ENCODE measurements at regions not wholly inside any gene's neighbourhood (a gene's known extent, or its start where the extent isn't known, plus 50 kb on each side); places are given as distances from the start of the nearest gene placed in this dataset.

DNA sequence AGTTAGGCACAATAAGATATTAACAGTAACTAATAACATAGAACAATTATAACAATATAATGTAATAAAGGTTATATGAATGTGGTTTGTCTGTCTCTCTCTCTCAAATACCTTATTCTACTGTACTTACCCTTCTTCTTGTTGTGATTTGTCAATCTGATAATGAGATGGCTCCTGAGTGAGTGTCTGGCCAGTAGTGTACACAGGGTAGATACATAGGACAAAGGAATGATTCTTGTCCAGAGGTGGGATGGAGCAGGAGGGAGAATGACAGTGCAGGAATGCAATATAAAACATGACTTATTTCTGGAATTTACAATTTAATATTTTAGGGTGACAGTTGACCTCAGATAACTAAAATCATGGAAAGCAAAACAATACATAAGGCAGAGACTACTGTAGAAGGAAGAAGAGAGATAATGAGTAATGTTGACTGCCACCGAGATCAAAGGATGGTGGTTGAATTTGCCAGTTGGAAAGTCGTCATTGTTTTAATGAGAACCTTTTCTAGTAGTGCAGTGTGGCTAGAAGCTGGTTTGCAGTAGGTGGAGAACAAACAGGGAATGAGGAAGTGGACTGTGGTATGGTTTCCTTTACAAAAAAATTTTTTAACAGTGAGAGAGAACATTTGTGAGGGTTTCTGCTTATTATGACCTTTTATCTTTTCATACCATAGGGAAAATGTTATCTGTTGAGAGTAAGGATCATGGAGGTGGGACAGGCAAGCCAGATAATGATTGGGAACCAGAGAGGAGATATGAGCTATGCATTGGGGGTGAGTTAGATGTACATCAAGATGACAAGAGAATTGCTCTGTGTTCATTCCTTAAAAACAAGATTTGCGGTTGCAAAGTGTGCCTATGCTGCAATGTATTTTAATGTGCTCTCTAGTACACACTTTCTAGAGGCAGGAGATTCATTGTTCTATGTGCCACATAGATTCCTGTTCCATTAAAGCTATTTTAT lies 458.3 kb downstream of the BTG1 start:
- no peak for DNase-seq (ENCODE audit: low spot score)
- H3K36me3 ChIP-seq (ENCODE audit: control insufficient read depth in 4 of 4, insufficient read depth in 3 of 4, low read depth in 1 of 4, low read length in 3 of 4) = no peaks in the 10 kb centered on the region
- H3K4me3 ChIP-seq (ENCODE audit: low read depth in 1 of 3, low read length in 3 of 3) = no peak overlapping the region
- H3K9me3 ChIP-seq (ENCODE audit: control insufficient read depth in 4 of 4, low read length in 3 of 4) = no peaks in the 10 kb centered on the region
- H3K4me1 ChIP-seq (ENCODE audit: control insufficient read depth in 4 of 4, insufficient read depth in 4 of 4, low read length in 3 of 4) = no peaks in the 10 kb centered on the region
- no peaks in the 10 kb centered on the region for H3K27me3 ChIP-seq (ENCODE audit: control insufficient read depth in 4 of 4, insufficient read depth in 4 of 4, low read length in 3 of 4)
- H3K9ac ChIP-seq (ENCODE audit: low read depth in 1 of 2, low read length in 2 of 2) = no peak overlapping the region
- TF ChIP-seq NR2F2 (IDR thresholded peaks at IDR 0.05) (no peak), FOXA1 (IDR thresholded peaks at IDR 0.05) (no peak), ZBTB33 (IDR thresholded peaks at IDR 0.05) (no peak)
- WGBS = 65% methylated on average over 3 of the region's 3 CpGs
- H3K27ac ChIP-seq (ENCODE audit: low read depth in 1 of 2, low read length in 2 of 2) = no peak overlapping the region

DNA sequence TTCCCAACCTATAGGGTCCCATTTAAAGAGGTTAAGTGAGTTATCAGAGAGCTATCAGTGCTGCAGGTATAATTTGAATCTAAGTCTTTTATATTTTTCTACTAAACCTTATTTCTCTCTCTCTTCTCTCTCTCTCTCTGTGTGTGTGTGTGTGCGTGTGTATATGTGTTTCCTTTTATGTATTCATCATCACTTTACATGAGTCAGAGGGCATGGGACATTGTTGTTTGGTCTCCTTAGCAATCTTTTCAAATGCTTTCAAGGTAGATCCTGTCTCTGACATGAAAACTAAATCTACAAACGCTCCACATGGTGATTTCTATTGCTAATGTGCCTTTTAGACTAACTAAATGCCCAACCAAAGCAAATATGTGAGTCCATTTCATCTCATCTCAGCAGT lies 459.7 kb downstream of the BTG1 start:
- H3K36me3 ChIP-seq (ENCODE audit: control insufficient read depth in 4 of 4, insufficient read depth in 3 of 4, low read depth in 1 of 4, low read length in 3 of 4) = no peaks in the 10 kb centered on the region
- WGBS = 69% methylated on average over 2 of the region's 2 CpGs
- H3K27me3 ChIP-seq (ENCODE audit: control insufficient read depth in 4 of 4, insufficient read depth in 4 of 4, low read length in 3 of 4) = no peaks in the 10 kb centered on the region
- H3K4me1 ChIP-seq (ENCODE audit: control insufficient read depth in 4 of 4, insufficient read depth in 4 of 4, low read length in 3 of 4) = no peaks in the 10 kb centered on the region
- no peak overlapping the region for H3K4me3 ChIP-seq (ENCODE audit: low read depth in 1 of 3, low read length in 3 of 3)
- DNase-seq (ENCODE audit: low spot score) = no peak
- no peaks in the 10 kb centered on the region for H3K9me3 ChIP-seq (ENCODE audit: control insufficient read depth in 4 of 4, low read length in 3 of 4)
- TF ChIP-seq, protein P1, sequence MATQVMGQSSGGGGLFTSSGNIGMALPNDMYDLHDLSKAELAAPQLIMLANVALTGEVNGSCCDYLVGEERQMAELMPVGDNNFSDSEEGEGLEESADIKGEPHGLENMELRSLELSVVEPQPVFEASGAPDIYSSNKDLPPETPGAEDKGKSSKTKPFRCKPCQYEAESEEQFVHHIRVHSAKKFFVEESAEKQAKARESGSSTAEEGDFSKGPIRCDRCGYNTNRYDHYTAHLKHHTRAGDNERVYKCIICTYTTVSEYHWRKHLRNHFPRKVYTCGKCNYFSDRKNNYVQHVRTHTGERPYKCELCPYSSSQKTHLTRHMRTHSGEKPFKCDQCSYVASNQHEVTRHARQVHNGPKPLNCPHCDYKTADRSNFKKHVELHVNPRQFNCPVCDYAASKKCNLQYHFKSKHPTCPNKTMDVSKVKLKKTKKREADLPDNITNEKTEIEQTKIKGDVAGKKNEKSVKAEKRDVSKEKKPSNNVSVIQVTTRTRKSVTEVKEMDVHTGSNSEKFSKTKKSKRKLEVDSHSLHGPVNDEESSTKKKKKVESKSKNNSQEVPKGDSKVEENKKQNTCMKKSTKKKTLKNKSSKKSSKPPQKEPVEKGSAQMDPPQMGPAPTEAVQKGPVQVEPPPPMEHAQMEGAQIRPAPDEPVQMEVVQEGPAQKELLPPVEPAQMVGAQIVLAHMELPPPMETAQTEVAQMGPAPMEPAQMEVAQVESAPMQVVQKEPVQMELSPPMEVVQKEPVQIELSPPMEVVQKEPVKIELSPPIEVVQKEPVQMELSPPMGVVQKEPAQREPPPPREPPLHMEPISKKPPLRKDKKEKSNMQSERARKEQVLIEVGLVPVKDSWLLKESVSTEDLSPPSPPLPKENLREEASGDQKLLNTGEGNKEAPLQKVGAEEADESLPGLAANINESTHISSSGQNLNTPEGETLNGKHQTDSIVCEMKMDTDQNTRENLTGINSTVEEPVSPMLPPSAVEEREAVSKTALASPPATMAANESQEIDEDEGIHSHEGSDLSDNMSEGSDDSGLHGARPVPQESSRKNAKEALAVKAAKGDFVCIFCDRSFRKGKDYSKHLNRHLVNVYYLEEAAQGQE (IDR thresholded peaks at IDR 0.05) = no peak
- TF ChIP-seq, protein P2, sequence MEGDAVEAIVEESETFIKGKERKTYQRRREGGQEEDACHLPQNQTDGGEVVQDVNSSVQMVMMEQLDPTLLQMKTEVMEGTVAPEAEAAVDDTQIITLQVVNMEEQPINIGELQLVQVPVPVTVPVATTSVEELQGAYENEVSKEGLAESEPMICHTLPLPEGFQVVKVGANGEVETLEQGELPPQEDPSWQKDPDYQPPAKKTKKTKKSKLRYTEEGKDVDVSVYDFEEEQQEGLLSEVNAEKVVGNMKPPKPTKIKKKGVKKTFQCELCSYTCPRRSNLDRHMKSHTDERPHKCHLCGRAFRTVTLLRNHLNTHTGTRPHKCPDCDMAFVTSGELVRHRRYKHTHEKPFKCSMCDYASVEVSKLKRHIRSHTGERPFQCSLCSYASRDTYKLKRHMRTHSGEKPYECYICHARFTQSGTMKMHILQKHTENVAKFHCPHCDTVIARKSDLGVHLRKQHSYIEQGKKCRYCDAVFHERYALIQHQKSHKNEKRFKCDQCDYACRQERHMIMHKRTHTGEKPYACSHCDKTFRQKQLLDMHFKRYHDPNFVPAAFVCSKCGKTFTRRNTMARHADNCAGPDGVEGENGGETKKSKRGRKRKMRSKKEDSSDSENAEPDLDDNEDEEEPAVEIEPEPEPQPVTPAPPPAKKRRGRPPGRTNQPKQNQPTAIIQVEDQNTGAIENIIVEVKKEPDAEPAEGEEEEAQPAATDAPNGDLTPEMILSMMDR (IDR thresholded peaks at IDR 0.05; ENCODE audit: low read depth, low read length, missing input control) = no peak
- TF ChIP-seq ATF3 (IDR thresholded peaks at IDR 0.05) (no peak), YY1 (IDR thresholded peaks at IDR 0.05) (no peak), SP1 (IDR thresholded peaks at IDR 0.05) (no peak), ZBTB33 (IDR thresholded peaks at IDR 0.05) (no peak), HNF4A (conservative IDR thresholded peaks at IDR 0.05) (no peak), RAD21 (IDR thresholded peaks at IDR 0.05) (no peak)
- H3K9ac ChIP-seq (ENCODE audit: low read depth in 1 of 2, low read length in 2 of 2) = no peak overlapping the region
- no peak overlapping the region for H3K27ac ChIP-seq (ENCODE audit: low read depth in 1 of 2, low read length in 2 of 2)

Measured in liver (tissue), 8 donors.